VCaP (cell line): ENCODE measurements at regions not wholly inside any gene's neighbourhood (a gene's known extent, or its start where the extent isn't known, plus 50 kb on each side); places are given as distances from the start of the nearest gene placed in this dataset.

Source experiments
- H3K27ac ChIP-seq: fragments of 450-650 bp; 2 replicates; pipeline ENCODE4 v1.5.1; 2017
- TF ChIP-seq, protein P1 (sequence below): fragments of 450-650 bp; conservative IDR thresholded peaks from 2 replicates; pipeline ENCODE4 v1.5.1; 2017; ENCODE audit warnings: mild to moderate bottlenecking, moderate library complexity

- TF ChIP-seq, protein P1, sequence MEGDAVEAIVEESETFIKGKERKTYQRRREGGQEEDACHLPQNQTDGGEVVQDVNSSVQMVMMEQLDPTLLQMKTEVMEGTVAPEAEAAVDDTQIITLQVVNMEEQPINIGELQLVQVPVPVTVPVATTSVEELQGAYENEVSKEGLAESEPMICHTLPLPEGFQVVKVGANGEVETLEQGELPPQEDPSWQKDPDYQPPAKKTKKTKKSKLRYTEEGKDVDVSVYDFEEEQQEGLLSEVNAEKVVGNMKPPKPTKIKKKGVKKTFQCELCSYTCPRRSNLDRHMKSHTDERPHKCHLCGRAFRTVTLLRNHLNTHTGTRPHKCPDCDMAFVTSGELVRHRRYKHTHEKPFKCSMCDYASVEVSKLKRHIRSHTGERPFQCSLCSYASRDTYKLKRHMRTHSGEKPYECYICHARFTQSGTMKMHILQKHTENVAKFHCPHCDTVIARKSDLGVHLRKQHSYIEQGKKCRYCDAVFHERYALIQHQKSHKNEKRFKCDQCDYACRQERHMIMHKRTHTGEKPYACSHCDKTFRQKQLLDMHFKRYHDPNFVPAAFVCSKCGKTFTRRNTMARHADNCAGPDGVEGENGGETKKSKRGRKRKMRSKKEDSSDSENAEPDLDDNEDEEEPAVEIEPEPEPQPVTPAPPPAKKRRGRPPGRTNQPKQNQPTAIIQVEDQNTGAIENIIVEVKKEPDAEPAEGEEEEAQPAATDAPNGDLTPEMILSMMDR, result no peak
Measured at GRCh38 chr21:27823652-27824201, 856.8 kb upstream of the ADAMTS5 start.

GRCh38 chr21:27820342-27820741, 853.5 kb upstream of the ADAMTS5 start:
- TF ChIP-seq, protein P1, result no peak
- H3K27ac ChIP-seq, result no peak overlapping the region

More at GRCh38 chr21:27823652-27824201, 856.8 kb upstream of the ADAMTS5 start:
- no peak overlapping the region for H3K27ac ChIP-seq

DNA sequence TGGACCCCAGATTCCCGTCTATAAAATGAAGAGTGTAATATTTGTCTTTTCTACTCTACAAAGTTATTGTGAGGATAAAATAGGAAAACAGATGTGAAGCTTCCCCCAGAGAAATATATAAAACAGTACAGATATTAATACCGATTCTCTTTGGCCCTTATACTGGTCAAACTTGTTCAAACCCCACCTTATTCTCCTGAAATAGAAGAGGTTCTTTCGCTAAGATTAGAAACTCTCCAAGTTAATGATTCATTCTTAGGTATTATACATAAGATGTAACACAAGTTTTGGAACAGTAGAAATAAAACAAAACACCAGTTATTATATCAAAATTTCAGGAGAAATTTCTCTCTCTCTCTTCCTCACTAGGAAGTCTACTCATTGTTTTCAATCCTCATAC, 852.4 kb upstream of the ADAMTS5 start:
- TF ChIP-seq, protein P1, result no peak
- no peak overlapping the region for H3K27ac ChIP-seq

- TF ChIP-seq, protein P1, result no peak
- H3K27ac ChIP-seq, result no peak overlapping the region
Measured at GRCh38 chr21:27818847-27819246, 852.0 kb upstream of the ADAMTS5 start.

DNA sequence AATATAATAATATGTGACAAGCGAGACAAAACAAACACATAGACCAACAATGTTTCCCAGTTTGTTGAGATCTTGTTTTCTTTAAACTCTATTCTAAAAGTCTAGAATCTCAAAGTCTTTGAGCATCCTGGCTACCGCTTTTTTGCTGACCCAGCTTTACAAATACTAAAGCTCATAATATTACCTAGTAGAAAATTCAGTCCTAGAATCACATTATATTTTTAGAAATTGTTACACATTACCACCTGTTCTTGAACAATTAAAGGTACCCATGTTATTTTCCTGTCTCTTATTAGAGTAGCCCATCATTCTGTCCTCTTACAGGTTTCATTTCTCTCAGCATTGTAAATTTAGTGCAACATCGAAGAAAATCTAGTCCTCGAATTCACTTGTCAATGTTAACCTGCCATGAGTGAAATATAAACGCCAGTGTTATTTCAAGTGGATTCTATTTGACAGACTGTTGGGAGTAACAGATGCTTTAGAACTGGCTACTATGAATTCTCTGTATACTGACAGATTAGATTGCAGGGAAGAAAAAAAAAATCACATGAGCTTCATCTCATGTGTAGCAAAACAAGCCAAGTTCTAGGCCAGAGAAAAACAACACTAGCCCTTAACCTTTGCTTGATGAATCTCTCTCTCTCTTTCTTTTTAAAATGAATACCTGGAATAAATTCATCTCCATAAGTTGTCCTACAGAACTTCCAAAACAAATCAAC, 851.2 kb upstream of the ADAMTS5 start:
- TF ChIP-seq, protein P1, result no peak
- H3K27ac ChIP-seq, result no peak overlapping the region

DNA sequence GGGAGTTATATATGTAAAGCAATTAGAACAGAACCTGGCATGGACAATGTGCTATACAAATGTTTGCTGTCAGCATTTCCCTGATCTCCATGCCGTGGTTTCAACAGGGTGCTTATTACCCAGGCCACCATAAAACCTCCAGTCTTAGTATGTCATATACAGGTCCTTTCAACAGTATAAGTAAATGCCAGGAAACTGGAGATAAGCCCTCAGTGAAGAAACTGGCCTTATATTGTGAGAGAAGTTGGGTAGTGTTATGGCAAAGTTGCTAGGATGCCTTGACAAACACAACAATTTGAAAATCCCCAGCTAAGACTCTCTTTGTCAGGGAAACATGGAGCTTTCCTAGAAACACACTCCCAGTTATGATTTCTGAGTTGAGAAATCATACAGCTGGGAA, 850.2 kb upstream of the ADAMTS5 start:
- TF ChIP-seq, protein P1, result no peak
- H3K27ac ChIP-seq, result no peak overlapping the region

DNA sequence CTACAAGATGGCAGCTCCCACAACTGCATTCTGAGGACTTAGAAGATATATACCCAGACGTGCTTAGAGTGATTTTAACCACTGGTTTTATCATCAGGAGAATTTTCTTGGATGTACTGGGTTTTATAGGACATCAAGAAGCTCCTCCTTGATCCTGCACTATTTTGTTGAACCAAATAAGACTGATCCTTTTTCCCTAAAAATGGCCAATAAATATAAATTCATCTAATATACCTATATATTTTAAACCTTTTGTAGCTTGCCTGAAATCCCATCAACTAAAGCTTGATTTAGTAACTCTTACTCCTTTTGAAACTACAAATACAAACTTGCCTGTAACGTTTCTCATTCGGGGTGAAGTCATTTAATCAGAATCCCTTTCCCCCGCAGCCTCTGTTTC, 849.4 kb upstream of the ADAMTS5 start:
- TF ChIP-seq, protein P1, result no peak
- H3K27ac ChIP-seq, result no peak overlapping the region
